H1 (cell line): ENCODE measurements at regions not wholly inside any gene's neighbourhood (a gene's known extent, or its start where the extent isn't known, plus 50 kb on each side); places are given as distances from the start of the nearest gene placed in this dataset.

Experiments
- BCL11A ChIP-seq, 2 experiments: IDR thresholded peaks; one replicate each; pipeline ENCODE4 v1.6.1; 2011; ENCODE audit warnings: low read depth in 2 of 2, low read length in 2 of 2, mild to moderate bottlenecking in 2 of 2
- CHD2 ChIP-seq: IDR thresholded peaks from 2 replicates; pipeline ENCODE4 v1.6.1; 2012; ENCODE audit warnings: low read length, improper control_type of control experiment
- POLR2A ChIP-seq, 2 experiments: IDR thresholded peaks; 1 replicate in 1 of 2; 2 replicates in 1 of 2; pipeline ENCODE4 v1.6.1; 2011; ENCODE audit warnings: low read depth in 2 of 2, low read length in 2 of 2, mild to moderate bottlenecking in 2 of 2; ENCODE audit errors: control extremely low read depth in 1 of 2
- TAF7 ChIP-seq: optimal IDR thresholded peaks from 2 replicates; pipeline ENCODE3; 2011; ENCODE audit warnings: low read depth, mild to moderate bottlenecking, inconsistent platforms, low read length, moderate library complexity, borderline replicate concordance
- YY1 ChIP-seq: IDR thresholded peaks from 2 replicates; pipeline ENCODE4 v1.6.1; 2011; ENCODE audit warnings: low read depth, mild to moderate bottlenecking, low read length

GRCh38 chr2:238796223-238796885, 51.5 kb upstream of the TWIST2 start (continued):
- TF ChIP-seq TAF7 (no peak), YY1 (no peak), POLR2A (IDR thresholded peaks at IDR 0.05; ENCODE audit: control extremely low read depth in 1 of 2, low read depth in 2 of 2, low read length in 2 of 2) (no peak), CHD2 (no peak), BCL11A (IDR thresholded peaks at IDR 0.05; ENCODE audit: low read depth in 2 of 2, low read length in 2 of 2) (no peak)
